IPS-18a (cell line): ENCODE measurements at regions not wholly inside any gene's neighbourhood (a gene's known extent, or its start where the extent isn't known, plus 50 kb on each side); places are given as distances from the start of the nearest gene placed in this dataset.
"Not testable (repeated sequence)": the region's sequence is repeated elsewhere in the genome, so short reads cannot be mapped to it uniquely, and the experiment has no call there.

Experiments used
- H3K27ac ChIP-seq: one replicate; pipeline ENCODE4 v1.5.1; 2013; ENCODE audit warnings: low read length
- H3K27me3 ChIP-seq: one replicate; pipeline ENCODE4 v1.6.1; 2013; ENCODE audit warnings: mild to moderate bottlenecking, low read length; ENCODE audit not compliant: control insufficient read depth, insufficient read depth
- H3K36me3 ChIP-seq: one replicate; pipeline ENCODE4 v1.6.1; 2013; ENCODE audit warnings: low read depth, low read length; ENCODE audit not compliant: control insufficient read depth
- H3K4me1 ChIP-seq: one replicate; pipeline ENCODE4 v1.6.1; 2013; ENCODE audit warnings: low read depth, low read length; ENCODE audit not compliant: control insufficient read depth
- H3K4me3 ChIP-seq: one replicate; pipeline ENCODE4 v1.5.1; 2013; ENCODE audit warnings: low read length
- H3K9ac ChIP-seq: one replicate; pipeline ENCODE4 v1.6.1; 2013; ENCODE audit warnings: mild to moderate bottlenecking, low read length, moderate library complexity
- H3K9me3 ChIP-seq: one replicate; pipeline ENCODE4 v1.6.1; 2013; ENCODE audit warnings: low read depth, low read length; ENCODE audit not compliant: control insufficient read depth

- Histone ChIP-seq H3K27ac (no peak overlapping the region), H3K27me3 (no peaks in the 10 kb centered on the region), H3K36me3 (no peaks in the 10 kb centered on the region), H3K4me1 (peaks cover 14% of the 10 kb centered on the region), H3K9me3 (no peaks in the 10 kb centered on the region), H3K9ac (peak overlapping the region; percentile 13), H3K4me3 (peak overlapping the region; percentile 50)
Observed at GRCh38 chr11:96567176-96567575, 177.4 kb downstream of the JRKL start.

- H3K4me1 ChIP-seq = peaks cover 14% of the 10 kb centered on the region
- H3K9me3 ChIP-seq = no peaks in the 10 kb centered on the region
- peak overlapping the region; percentile 50 for H3K4me3 ChIP-seq
- peak overlapping the region; percentile 13 for H3K9ac ChIP-seq
- no peaks in the 10 kb centered on the region for H3K27me3 ChIP-seq
- no peak overlapping the region for H3K27ac ChIP-seq
- H3K36me3 ChIP-seq = no peaks in the 10 kb centered on the region
Observed at GRCh38 chr11:96567667-96568066, 177.9 kb downstream of the JRKL start.

- peaks cover 5% of the 10 kb centered on the region for H3K4me1 ChIP-seq
Observed at GRCh38 chr11:96576383-96576782, 186.6 kb downstream of the JRKL start.

GRCh38 chr11:96578379-96578778 lies 188.6 kb downstream of the JRKL start:
- Histone ChIP-seq H3K27ac (no peak overlapping the region), H3K27me3 (no peaks in the 10 kb centered on the region), H3K9me3 (no peaks in the 10 kb centered on the region), H3K36me3 (no peaks in the 10 kb centered on the region), H3K9ac (no peak overlapping the region), H3K4me1 (peaks cover 5% of the 10 kb centered on the region), H3K4me3 (no peak overlapping the region)

More at GRCh38 chr11:96576383-96576782, 186.6 kb downstream of the JRKL start:
- Histone ChIP-seq H3K9me3 (no peaks in the 10 kb centered on the region), H3K4me3 (no peak overlapping the region), H3K9ac (no peak overlapping the region), H3K27ac (no peak overlapping the region), H3K27me3 (no peaks in the 10 kb centered on the region), H3K36me3 (no peaks in the 10 kb centered on the region)

GRCh38 chr11:96579656-96580055 lies 189.8 kb downstream of the JRKL start:
- Histone ChIP-seq H3K4me3 (no peak overlapping the region), H3K27me3 (no peaks in the 10 kb centered on the region), H3K36me3 (no peaks in the 10 kb centered on the region), H3K27ac (no peak overlapping the region), H3K9me3 (no peaks in the 10 kb centered on the region), H3K9ac (no peak overlapping the region), H3K4me1 (peaks cover 5% of the 10 kb centered on the region)

GRCh38 chr11:96580476-96581040 lies 190.7 kb downstream of the JRKL start:
- Histone ChIP-seq H3K9me3 (no peaks in the 10 kb centered on the region), H3K36me3 (no peaks in the 10 kb centered on the region), H3K27ac (no peak overlapping the region)

GRCh38 chr11:96585944-96586880 lies 196.4 kb downstream of the JRKL start:
- H3K9me3 ChIP-seq, H3K9ac ChIP-seq, H3K36me3 ChIP-seq, H3K27me3 ChIP-seq, H3K4me3 ChIP-seq: not testable (repeated sequence)
- H3K4me1 ChIP-seq = peaks cover 10% of the 10 kb centered on the region
- peak overlapping the region; percentile 24 for H3K27ac ChIP-seq

More at GRCh38 chr11:96580476-96581040, 190.7 kb downstream of the JRKL start:
- Histone ChIP-seq H3K27me3 (no peaks in the 10 kb centered on the region), H3K9ac (no peak overlapping the region), H3K4me3 (no peak overlapping the region), H3K4me1 (peaks cover 5% of the 10 kb centered on the region)

- peaks cover 11% of the 10 kb centered on the region for H3K4me1 ChIP-seq
- H3K9ac ChIP-seq, H3K4me3 ChIP-seq, H3K9me3 ChIP-seq, H3K27ac ChIP-seq, H3K36me3 ChIP-seq, H3K27me3 ChIP-seq: not testable (repeated sequence)
Observed at GRCh38 chr11:96588793-96589192, 199.0 kb downstream of the JRKL start.

- no peak overlapping the region for H3K9ac ChIP-seq
- peaks cover 8% of the 10 kb centered on the region for H3K4me1 ChIP-seq
- no peaks in the 10 kb centered on the region for H3K27me3 ChIP-seq
- no peak overlapping the region for H3K27ac ChIP-seq
- H3K36me3 ChIP-seq = no peaks in the 10 kb centered on the region
- no peak overlapping the region for H3K4me3 ChIP-seq
- no peaks in the 10 kb centered on the region for H3K9me3 ChIP-seq
Observed at GRCh38 chr11:96595011-96595410, 205.2 kb downstream of the JRKL start.

GRCh38 chr11:96607864-96608558 lies 218.2 kb downstream of the JRKL start:
- H3K27ac ChIP-seq = no peak overlapping the region
- peaks cover 15% of the 10 kb centered on the region for H3K4me1 ChIP-seq
- H3K27me3 ChIP-seq = peaks cover 34% of the 10 kb centered on the region
- no peak overlapping the region for H3K9ac ChIP-seq
- no peaks in the 10 kb centered on the region for H3K36me3 ChIP-seq
- H3K9me3 ChIP-seq = no peaks in the 10 kb centered on the region
- H3K4me3 ChIP-seq = peak overlapping the region; percentile 25

- Histone ChIP-seq H3K9me3 (no peaks in the 10 kb centered on the region), H3K27ac (no peak overlapping the region), H3K27me3 (peaks cover 9% of the 10 kb centered on the region), H3K36me3 (no peaks in the 10 kb centered on the region), H3K4me3 (no peak overlapping the region), H3K4me1 (peaks cover 6% of the 10 kb centered on the region), H3K9ac (no peak overlapping the region)
Observed at GRCh38 chr11:96614101-96614500, 224.3 kb downstream of the JRKL start.
